ENCODE measurements at regions not wholly inside any gene's neighbourhood (a gene's known extent, or its start where the extent isn't known, plus 50 kb on each side); places are given as distances from the start of the nearest gene placed in this dataset.

GRCh38 chr14:87087881-87088280 is 905.1 kb downstream of the GALC start:
- TF ChIP-seq, protein P1, sequence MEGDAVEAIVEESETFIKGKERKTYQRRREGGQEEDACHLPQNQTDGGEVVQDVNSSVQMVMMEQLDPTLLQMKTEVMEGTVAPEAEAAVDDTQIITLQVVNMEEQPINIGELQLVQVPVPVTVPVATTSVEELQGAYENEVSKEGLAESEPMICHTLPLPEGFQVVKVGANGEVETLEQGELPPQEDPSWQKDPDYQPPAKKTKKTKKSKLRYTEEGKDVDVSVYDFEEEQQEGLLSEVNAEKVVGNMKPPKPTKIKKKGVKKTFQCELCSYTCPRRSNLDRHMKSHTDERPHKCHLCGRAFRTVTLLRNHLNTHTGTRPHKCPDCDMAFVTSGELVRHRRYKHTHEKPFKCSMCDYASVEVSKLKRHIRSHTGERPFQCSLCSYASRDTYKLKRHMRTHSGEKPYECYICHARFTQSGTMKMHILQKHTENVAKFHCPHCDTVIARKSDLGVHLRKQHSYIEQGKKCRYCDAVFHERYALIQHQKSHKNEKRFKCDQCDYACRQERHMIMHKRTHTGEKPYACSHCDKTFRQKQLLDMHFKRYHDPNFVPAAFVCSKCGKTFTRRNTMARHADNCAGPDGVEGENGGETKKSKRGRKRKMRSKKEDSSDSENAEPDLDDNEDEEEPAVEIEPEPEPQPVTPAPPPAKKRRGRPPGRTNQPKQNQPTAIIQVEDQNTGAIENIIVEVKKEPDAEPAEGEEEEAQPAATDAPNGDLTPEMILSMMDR (IDR thresholded peaks at IDR 0.05), result no peak
- TF ChIP-seq POLR2A (IDR thresholded peaks at IDR 0.05), result no peak
- H3K4me1 ChIP-seq, result no peaks in the 10 kb centered on the region
- no peaks in the 10 kb centered on the region for H3K36me3 ChIP-seq
- 67 to 79% methylated on average over 1 of the region's 1 CpG for WGBS, 2 donors
- H3K9me3 ChIP-seq, result no peaks in the 10 kb centered on the region
- intact Hi-C loops (cut with DNase I), result no loop called here
- no peak overlapping the region for H3K27ac ChIP-seq
- H3K27me3 ChIP-seq, result no peaks in the 10 kb centered on the region
- no peak overlapping the region for H3K4me3 ChIP-seq (replicated peaks in 1 of 3)
- DNase-seq, result no peak

DNA sequence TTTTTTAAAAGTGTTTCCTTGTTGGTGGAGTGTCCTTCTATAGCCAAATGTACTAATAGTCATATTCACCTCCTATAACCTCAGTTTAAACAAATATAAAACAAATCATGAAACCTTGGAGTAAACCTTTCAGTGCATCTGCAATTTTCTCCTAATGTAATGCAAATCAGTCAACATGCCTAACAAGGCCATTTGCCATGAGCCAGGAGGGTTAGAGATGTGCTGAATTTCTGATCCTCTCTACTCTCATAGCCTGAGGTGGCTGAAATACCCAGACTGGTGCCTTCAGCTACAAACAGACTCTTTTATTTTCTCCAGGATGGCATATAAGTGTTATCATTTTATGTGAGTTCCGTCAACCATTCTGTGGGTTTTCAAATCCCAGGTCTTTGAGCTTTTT is 908.1 kb downstream of the GALC start:
- DNase-seq, result no peak
- H3K36me3 ChIP-seq, result no peaks in the 10 kb centered on the region
- H3K27ac ChIP-seq, result no peak overlapping the region
- intact Hi-C loops (cut with DNase I), result no loop called here
- no peaks in the 10 kb centered on the region for H3K27me3 ChIP-seq
- WGBS, 2 donors, result 92 to 97% methylated on average over 1 of the region's 1 CpG
- TF ChIP-seq POLR2A (IDR thresholded peaks at IDR 0.05), result no peak
- TF ChIP-seq, protein P1 (IDR thresholded peaks at IDR 0.05), result no peak
- H3K9me3 ChIP-seq, result no peaks in the 10 kb centered on the region
- H3K4me1 ChIP-seq, result no peaks in the 10 kb centered on the region
- H3K4me3 ChIP-seq (replicated peaks in 1 of 3), result no peak overlapping the region

- H3K36me3 ChIP-seq, result no peaks in the 10 kb centered on the region
- no peak for DNase-seq
- no peaks in the 10 kb centered on the region for H3K4me1 ChIP-seq
- H3K9me3 ChIP-seq, result no peaks in the 10 kb centered on the region
- H3K27ac ChIP-seq, result no peak overlapping the region
- intact Hi-C loops (cut with DNase I), result no loop called here
- TF ChIP-seq POLR2A (IDR thresholded peaks at IDR 0.05), result no peak
- TF ChIP-seq, protein P1 (IDR thresholded peaks at IDR 0.05), result no peak
- no peaks in the 10 kb centered on the region for H3K27me3 ChIP-seq
- H3K4me3 ChIP-seq (replicated peaks in 1 of 3), result no peak overlapping the region
These were observed 910.1 kb downstream of the GALC start for GRCh38 chr14:87082917-87083316.

GRCh38 chr14:87081004-87081403 is 912.0 kb downstream of the GALC start:
- no peak for TF ChIP-seq POLR2A (IDR thresholded peaks at IDR 0.05)
- TF ChIP-seq, protein P1 (IDR thresholded peaks at IDR 0.05), result no peak
- Histone ChIP-seq H3K4me1 (no peaks in the 10 kb centered on the region), H3K27me3 (no peaks in the 10 kb centered on the region), H3K4me3 (replicated peaks in 1 of 3) (no peak overlapping the region), H3K36me3 (no peaks in the 10 kb centered on the region), H3K9me3 (no peaks in the 10 kb centered on the region), H3K27ac (no peak overlapping the region)
- no peak for DNase-seq
- WGBS, 2 donors, result 82 to 91% methylated on average over 6 of the region's 6 CpGs
- intact Hi-C loops (cut with DNase I), result no loop called here

DNA sequence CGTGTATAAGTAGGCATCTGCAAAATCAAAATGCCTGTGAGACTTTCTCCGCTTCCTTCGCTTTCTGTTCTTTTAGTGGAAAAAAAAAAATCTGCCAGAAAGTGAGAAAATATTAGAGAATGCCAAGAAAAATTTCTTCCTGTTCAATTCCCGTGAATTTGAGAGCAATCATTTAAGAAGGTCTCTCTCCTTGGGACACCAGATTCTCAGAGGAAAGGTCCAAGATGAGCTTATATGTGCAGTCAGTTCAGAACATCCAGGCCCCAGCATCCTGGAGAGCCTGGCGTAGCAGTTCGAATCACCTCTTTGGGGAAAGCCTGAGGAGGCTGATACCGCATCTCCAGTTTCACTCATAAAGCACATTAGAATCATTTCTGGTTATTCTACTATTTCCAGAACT is 912.8 kb downstream of the GALC start:
- Histone ChIP-seq H3K36me3 (no peaks in the 10 kb centered on the region), H3K4me1 (no peaks in the 10 kb centered on the region), H3K4me3 (replicated peaks in 1 of 3) (no peak overlapping the region), H3K27me3 (no peaks in the 10 kb centered on the region), H3K27ac (no peak overlapping the region), H3K9me3 (no peaks in the 10 kb centered on the region)
- WGBS, 2 donors, result 76 to 86% methylated on average over 7 of the region's 7 CpGs
- no peak for DNase-seq
- intact Hi-C loops (cut with DNase I), result no loop called here
- no peak for TF ChIP-seq POLR2A (IDR thresholded peaks at IDR 0.05)
- TF ChIP-seq, protein P1 (IDR thresholded peaks at IDR 0.05), result no peak

All from thyroid gland (tissue), 4 donors.